GM18520 (cell line): ENCODE measurements at regions not wholly inside any gene's neighbourhood (a gene's known extent, or its start where the extent isn't known, plus 50 kb on each side); places are given as distances from the start of the nearest gene placed in this dataset.

Source experiments
- ATAC-seq: cut with Tn5 transposase; IDR thresholded peaks from one replicate; pipeline ENCODE4 v1.9.1; 2021; ENCODE audit not compliant: unreplicated experiment

DNA sequence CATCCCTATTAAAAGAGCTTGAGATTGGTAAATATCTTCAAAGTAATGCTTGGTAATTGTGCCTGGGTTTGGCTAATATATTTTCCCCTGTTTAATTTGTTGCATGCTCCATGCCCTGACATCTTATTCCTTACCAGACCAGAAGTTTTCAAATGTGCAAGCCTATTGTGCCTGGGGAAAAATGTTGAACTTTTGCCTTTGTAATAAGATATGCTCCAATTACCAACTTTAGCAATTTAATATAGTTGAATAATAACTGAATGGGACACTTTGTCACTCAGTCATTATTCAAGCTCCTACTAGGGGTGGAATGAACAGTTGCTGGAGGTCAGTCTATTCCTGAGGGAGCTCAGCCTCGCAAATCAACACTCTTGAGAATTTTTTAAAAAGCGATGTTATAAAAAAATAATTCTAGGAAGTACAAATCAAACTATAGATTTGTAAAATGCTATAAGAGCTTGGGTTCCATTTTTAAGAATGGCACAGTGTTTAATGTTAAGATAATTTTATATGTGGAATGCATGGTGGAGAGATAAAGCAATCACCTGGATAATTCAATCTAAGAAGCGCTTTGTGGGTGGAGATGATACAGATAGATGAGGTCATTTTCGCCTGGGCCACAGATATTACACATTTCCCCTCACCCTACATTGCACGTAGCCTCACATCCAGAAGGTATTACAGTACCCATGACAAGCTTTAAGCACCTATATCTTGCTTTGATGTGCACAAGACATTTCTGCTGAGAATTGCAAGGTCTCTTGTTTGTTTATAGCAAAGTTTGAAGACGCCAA, 231.8 kb downstream of the PIK3R1 start:
- no peak for ATAC-seq

- no peak for ATAC-seq
Observed at GRCh38 chr5:68449380-68449779, 233.8 kb downstream of the PIK3R1 start.

GRCh38 chr5:68450245-68450852, 234.8 kb downstream of the PIK3R1 start:
- ATAC-seq: no peak

DNA sequence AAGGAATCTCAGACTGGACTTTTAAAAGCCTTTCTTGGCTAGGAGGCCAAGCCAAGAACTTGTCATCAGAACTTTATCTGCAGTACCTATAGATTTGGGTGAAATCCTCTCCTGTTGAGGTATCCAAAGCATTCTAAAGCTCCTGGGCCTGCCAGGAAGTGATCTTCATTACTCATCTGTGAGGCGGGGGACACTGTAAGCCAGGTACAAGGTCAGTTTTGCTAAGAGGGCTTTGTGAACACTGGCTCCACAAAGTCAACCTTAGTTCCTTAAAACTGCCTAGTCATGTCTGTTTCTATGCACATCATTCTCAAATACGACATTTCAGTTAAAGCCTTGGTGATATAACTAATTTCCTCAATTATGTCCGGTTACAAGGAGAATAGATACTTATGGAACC, 236.7 kb downstream of the PIK3R1 start:
- no peak for ATAC-seq

DNA sequence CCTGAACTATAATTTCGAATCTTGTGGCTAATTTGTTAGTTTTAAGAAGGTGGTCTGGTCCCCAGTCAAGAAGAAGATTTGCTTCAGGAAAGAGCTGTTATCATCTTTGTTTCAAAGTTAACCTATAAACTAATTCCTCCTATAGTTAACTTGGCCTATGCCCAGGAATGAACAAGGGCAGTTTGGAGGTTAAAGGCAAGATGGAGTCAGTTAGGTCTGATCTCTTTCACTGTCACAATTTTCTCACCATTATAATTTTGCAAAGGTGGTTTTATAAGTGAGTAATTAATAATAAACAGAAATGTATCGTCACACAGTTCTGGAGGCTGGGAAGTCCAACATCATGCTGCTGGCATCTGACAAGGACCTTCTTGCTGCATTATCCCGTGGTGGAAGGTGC, 238.6 kb downstream of the PIK3R1 start:
- no peak for ATAC-seq

GRCh38 chr5:68454766-68455165, 239.2 kb downstream of the PIK3R1 start:
- no peak for ATAC-seq

DNA sequence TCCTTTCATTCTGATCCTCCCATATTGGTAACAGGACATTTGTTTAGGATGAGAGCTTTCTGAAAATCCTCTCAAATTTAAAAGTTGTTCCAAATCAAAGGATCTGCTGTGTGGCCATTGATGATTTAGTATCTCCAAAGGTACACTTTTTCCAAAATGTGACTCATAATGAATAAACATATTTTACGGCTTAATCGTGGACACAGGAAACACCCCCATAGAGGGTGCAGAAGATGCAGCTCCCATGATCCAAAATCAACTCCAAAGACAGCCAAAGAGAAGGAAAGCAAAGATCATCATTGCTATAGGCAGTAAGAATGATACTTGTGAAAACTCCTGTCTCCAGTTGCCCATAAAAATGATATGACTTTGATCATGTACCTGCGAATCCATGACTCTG, 239.7 kb downstream of the PIK3R1 start:
- ATAC-seq: no peak

DNA sequence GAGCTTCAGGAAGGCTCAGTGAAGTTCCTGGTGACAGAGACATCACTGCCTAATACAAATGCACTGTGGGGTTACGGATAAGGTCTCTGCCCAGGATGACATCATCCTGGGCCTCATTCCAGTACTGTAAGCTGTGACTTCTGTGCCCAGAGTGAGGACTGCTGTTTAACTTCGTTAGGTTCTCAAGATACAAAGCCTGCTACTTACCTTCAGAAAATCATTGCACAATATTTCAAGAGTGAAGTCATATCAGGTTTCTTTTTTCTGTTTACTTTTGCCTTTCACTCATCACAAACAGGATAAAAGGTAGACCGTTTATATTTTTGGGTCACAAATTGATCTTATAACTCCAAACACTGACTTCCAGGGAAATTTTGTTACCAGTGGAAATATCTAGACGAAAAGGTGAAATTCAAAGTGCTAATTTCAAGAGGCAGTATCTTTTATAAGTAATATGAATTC, 241.2 kb downstream of the PIK3R1 start:
- no peak for ATAC-seq

DNA sequence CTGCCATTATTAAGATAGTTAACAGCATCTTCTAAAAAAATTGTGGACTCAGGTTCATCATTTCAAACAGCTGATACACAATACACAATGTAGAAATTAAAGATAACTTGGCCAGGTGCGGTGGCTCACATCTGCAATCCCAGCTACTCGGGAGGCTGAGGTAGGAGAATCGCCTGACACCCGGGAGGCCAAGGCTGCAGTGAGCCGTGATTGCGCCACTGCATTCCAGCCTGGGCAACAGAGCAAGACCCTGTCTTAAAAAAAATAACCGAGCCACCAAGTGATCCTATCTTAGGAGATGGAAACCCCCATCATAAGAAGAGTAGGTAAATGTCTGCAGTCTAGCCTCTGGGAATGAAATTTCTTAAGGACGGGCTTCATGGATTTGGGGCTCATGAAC, 241.7 kb downstream of the PIK3R1 start:
- ATAC-seq: no peak

DNA sequence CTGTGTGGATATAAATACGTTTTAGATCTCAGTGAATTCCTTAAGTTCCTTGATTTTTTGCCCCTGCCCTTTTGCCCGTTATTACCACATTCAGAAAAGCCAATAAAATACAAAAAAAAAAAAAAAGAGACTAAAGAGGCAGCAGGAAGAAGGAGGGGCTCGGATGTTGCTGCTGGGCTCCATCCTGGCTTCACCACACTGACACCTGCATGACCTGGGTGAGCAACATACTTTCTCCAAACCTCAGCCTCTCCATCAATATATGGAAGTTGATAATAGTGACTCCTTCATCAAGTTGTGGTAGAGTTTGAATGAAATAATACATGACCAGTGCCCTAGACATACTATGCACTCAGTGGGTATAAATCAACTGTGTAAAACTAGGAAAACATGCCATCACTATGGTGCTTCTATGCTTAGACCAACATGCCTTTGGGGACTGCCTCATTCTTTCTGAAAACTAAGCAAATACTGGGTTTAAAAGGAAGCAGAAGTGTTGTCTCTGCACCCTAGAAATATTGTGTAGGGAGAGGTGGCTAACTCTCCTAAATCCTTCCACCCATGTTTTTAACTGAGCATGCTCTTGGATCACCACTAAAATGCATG, 243.0 kb downstream of the PIK3R1 start:
- no peak for ATAC-seq

DNA sequence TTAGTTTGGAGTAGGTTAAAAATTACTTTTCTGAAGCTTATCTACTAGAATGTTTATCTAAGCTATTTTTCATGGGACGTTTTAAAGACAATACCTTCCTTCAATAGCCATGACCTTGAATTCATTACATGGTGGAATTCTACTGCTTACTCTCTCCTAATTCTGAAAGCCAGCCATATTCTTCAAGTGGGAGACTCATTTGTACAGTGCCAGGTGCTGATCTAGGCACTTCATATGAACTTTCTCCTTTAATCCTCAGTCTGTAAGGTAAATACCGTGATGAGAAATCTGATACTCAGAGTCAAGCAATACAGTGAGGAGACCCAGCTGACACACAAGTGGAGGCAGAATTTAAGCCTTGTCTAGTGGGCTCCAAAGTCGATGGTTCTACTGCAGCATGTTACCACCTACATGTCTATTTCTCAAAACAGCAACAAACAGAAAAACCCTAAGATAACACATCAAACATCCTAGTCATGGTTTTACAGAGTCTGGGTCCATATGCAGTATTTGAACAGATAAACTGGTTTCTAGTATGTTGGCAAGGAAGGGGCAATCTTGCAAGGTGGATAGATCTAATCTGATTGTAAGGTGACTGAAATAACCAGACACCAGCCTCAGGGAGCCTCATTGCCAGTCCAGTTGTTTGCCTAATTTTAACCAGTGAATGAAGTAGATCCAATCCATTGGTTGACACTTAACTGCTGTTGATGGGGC, 243.7 kb downstream of the PIK3R1 start:
- no peak for ATAC-seq

- no peak for ATAC-seq
Observed at GRCh38 chr5:68459810-68460139, 244.2 kb downstream of the PIK3R1 start.

DNA sequence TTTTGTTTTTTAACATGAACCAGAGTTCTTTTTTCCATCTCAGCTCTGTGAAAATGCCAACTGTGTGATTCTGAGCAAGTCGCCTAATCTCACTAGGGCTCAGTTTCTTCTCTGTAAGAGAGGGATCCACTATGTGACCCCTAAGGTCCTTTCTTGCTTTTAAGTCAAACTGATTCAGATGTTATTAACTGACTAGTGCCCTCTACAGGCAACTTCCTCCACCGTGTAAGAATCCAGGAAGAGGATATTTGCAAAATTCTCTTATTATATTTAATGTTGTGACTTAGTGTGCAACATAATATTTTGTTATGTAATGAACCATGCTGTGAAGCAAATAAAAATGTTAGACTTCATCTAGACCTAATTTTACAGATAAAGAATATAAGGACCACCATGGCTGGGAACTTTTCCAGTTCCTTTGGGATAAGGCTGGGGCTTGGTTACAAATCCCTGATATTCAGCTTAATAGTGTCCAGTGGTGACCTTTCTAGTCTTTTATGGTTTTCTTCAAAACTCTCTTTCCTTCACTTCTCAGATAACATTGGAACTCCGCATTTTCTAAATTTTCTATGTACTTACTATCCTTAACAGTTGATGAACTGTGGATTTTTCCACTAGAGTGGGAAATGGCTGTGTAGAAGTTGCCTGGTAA, 244.7 kb downstream of the PIK3R1 start:
- no peak for ATAC-seq

DNA sequence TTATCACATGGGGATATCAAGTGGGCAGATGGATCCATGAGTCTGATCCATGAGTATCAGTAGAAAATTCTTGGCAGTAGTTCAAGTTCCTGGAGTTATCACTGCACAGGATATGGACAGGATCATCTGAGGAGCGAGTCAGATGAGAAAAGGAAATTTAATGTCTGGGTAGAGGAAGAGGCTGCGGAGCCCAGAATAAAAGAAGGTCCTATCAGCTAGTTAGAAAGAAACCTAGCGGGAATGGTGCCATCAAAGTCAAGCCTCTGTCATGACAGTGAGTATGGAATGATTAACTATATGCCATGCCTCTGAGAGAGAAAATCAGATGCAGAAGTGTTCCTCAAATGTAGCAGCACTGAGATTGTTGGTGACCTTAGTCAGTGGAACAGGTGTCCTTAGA, 248.1 kb downstream of the PIK3R1 start:
- no peak for ATAC-seq

GRCh38 chr5:68464424-68464823, 248.9 kb downstream of the PIK3R1 start:
- peak; percentile 50 for ATAC-seq

DNA sequence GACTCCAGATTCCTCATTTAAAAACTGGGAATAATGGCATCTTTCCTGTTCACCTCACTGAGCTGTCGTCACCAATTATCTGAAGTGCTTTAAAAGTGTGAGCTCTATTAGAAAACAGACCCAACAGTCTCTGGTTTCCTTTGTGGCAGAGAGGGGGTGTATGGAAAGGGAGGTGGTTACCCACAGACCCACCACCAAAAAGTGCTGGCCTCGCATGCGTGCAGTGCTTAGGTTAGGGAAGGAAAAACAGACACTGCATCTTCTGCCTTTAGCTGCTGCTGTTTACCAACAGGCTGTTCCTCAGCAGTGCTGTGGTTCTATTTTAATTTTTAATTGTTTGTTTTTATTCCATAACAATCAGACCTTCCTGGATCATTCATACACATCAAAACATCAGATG, 249.6 kb downstream of the PIK3R1 start:
- no peak for ATAC-seq

- no peak for ATAC-seq
Observed at GRCh38 chr5:68465934-68466551, 250.5 kb downstream of the PIK3R1 start.

GRCh38 chr5:68467208-68467607, 251.7 kb downstream of the PIK3R1 start:
- ATAC-seq: no peak

- no peak for ATAC-seq
Observed at GRCh38 chr5:68467794-68468193, 252.2 kb downstream of the PIK3R1 start.

DNA sequence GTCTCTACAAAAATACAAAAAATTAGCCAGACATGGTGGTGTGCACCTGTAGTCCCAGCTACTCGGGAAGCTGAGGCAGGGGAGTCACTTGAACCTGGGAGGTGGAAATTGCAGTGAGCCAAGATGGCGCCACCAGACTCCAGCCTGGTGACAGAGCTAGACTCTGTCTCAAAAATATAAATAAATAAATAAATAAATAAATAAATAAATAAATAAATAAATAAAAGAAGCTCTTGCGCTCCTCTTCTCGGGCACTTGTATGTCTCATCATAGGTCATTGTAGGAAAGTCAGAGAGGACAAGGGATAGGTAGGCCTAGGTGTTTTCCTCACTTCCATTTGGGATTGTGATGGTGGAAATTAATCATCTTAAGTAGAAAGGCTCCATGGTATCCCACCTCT, 252.8 kb downstream of the PIK3R1 start:
- no peak for ATAC-seq

DNA sequence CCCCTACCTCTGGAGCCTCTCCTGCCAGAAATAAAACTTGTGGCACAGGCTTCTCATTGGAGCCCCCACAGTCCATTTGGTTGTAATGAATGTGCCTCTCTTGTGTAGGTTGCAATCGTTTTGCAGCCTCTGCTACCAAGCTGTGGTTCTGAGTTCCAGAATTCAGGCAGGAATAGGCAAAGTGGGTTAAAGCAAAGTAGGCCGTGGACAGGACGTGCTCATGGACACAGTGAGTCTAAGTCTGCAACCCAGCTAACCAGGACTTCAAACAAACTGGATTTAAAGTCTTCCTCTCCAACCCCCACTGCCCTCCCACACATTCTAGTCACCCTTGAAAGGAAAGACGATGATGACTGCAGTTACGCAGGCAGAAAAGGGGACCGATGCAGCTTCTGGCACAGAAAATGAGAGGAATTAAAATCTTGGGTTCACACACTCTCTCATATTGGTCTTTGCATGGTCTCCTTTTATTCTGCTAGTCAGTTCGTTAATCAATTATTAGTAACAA, 260.0 kb downstream of the PIK3R1 start:
- ATAC-seq: no peak
